IMR-90 (cell line): ENCODE measurements at regions not wholly inside any gene's neighbourhood (a gene's known extent, or its start where the extent isn't known, plus 50 kb on each side); places are given as distances from the start of the nearest gene placed in this dataset.

ENCODE experiments used
- ATAC-seq: fragments of 200-7000 bp; cut with Tn5 transposase; 2 replicates; pipeline ENCODE4 v1.9.1; 2020; ENCODE audit warnings: low read depth, mild to moderate bottlenecking, moderate library complexity
- BruUV-seq: library from RNA; stranded (reverse); fragments of 400-500 nt; replicated peaks from 2 replicates; lab custom pipeline; 2021; lab: Mats Ljungman, UMichigan
- CTCF ChIA-PET: fragments of 300-600 bp; formaldehyde crosslinking; extraction: SDS; loops from one replicate; lab custom pipeline; 2021; ENCODE audit warnings: antibody characterized with exemption; lab: Yijun Ruan, JAX
- POLR2A ChIA-PET: fragments of 300-600 bp; sonication (Branson Sonifier 250); formaldehyde crosslinking; loops from one replicate; lab custom pipeline; 2022; ENCODE audit warnings: antibody characterized with exemption; ENCODE audit not compliant: unreplicated experiment; lab: Charles Lee
- DNase-seq: peaks from one replicate; pipeline ENCODE4 v3.0.0; 2013
- H2AFZ ChIP-seq: replicated peaks from 2 replicates; pipeline ENCODE3; 2013; ENCODE audit warnings: low read length, mild to moderate bottlenecking; ENCODE audit not compliant: poor library complexity
- H2AK5ac ChIP-seq: 2 replicates; pipeline ENCODE4 v1.6.1; 2013; ENCODE audit warnings: low read depth, low read length, inconsistent platforms
- H2AK9ac ChIP-seq: replicated peaks from 2 replicates; pipeline ENCODE3; 2013; ENCODE audit warnings: mild to moderate bottlenecking, low read depth, low read length, moderate library complexity; ENCODE audit not compliant: poor library complexity
- H2BK120ac ChIP-seq: 2 replicates; pipeline ENCODE4 v1.6.1; 2013; ENCODE audit warnings: low read depth, low read length, inconsistent platforms
- H2BK15ac ChIP-seq: 3 replicates; pipeline ENCODE4 v1.6.1; 2013; ENCODE audit warnings: low read depth, low read length, inconsistent platforms
- H2BK20ac ChIP-seq: 2 replicates; pipeline ENCODE4 v1.6.1; 2013; ENCODE audit warnings: low read depth, mild to moderate bottlenecking, inconsistent platforms, low read length, moderate library complexity
- H2BK5ac ChIP-seq: 2 replicates; pipeline ENCODE4 v1.6.1; 2013; ENCODE audit warnings: mild to moderate bottlenecking, low read depth, low read length, inconsistent platforms; ENCODE audit not compliant: poor library complexity, severe bottlenecking
- H3K14ac ChIP-seq: replicated peaks from 2 replicates; pipeline ENCODE4 v1.6.1; 2013; ENCODE audit warnings: low read depth, low read length, inconsistent platforms
- H3K18ac ChIP-seq: 2 replicates; pipeline ENCODE4 v1.6.1; 2013; ENCODE audit warnings: low read depth, low read length, control low read depth
- H3K23ac ChIP-seq: 2 replicates; pipeline ENCODE4 v1.6.1; 2013; ENCODE audit warnings: low read depth, low read length, inconsistent platforms
- H3K27ac ChIP-seq: 2 replicates; pipeline ENCODE4 v1.5.1; 2013; ENCODE audit warnings: mild to moderate bottlenecking, control low read depth, low read length; ENCODE audit not compliant: insufficient read depth
- H3K27me3 ChIP-seq: 2 replicates; pipeline ENCODE4 v1.6.1; 2013; ENCODE audit warnings: low read length; ENCODE audit not compliant: control insufficient read depth, insufficient read depth
- H3K36me3 ChIP-seq: 2 replicates; pipeline ENCODE4 v1.6.1; 2013; ENCODE audit warnings: low read length, mixed read lengths; ENCODE audit not compliant: control insufficient read depth, insufficient read depth
- H3K4ac ChIP-seq: 2 replicates; pipeline ENCODE4 v1.6.1; 2013; ENCODE audit warnings: low read depth, low read length, inconsistent platforms
- H3K4me1 ChIP-seq: 2 replicates; pipeline ENCODE4 v1.6.1; 2013; ENCODE audit warnings: low read length, mixed read lengths; ENCODE audit not compliant: control insufficient read depth, insufficient read depth
- H3K4me2 ChIP-seq: 2 replicates; pipeline ENCODE4 v1.6.1; 2013; ENCODE audit warnings: low read depth, mild to moderate bottlenecking, control low read depth, low read length, moderate library complexity
- H3K4me3 ChIP-seq: 2 replicates; pipeline ENCODE4 v1.5.1; 2013; ENCODE audit warnings: low read depth, mild to moderate bottlenecking, control low read depth, low read length, moderate library complexity; ENCODE audit not compliant: insufficient read depth
- H3K56ac ChIP-seq: 2 replicates; pipeline ENCODE4 v1.6.1; 2013; ENCODE audit warnings: low read length, inconsistent platforms; ENCODE audit not compliant: insufficient read depth; ENCODE audit errors: extremely low read depth
- H3K79me1 ChIP-seq, 2 experiments: 2 replicates each; pipeline ENCODE4 v1.6.1; 2013; ENCODE audit warnings: low read length in 2 of 2, inconsistent platforms in 1 of 2, low read depth in 1 of 2
- H3K9ac ChIP-seq: 2 replicates; pipeline ENCODE4 v1.6.1; 2013; ENCODE audit warnings: low read depth, low read length, control low read depth
- H3K9me1 ChIP-seq: 2 replicates; pipeline ENCODE4 v1.6.1; 2013; ENCODE audit warnings: low read length, inconsistent platforms; ENCODE audit not compliant: insufficient read depth
- H3K9me3 ChIP-seq: 2 replicates; pipeline ENCODE4 v1.6.1; 2013; ENCODE audit warnings: low read length; ENCODE audit not compliant: control insufficient read depth, insufficient read depth
- H4K20me1 ChIP-seq: 2 replicates; pipeline ENCODE4 v1.6.1; 2013; ENCODE audit warnings: low read length, inconsistent platforms; ENCODE audit not compliant: insufficient read depth
- H4K5ac ChIP-seq: 2 replicates; pipeline ENCODE4 v1.6.1; 2013; ENCODE audit warnings: mild to moderate bottlenecking, low read depth, low read length, control low read depth
- H4K8ac ChIP-seq, 2 experiments: 2 replicates each; pipeline ENCODE4 v1.6.1; 2013; ENCODE audit warnings: low read depth in 2 of 2, low read length in 2 of 2, control low read depth in 1 of 2, inconsistent platforms in 1 of 2
- H4K91ac ChIP-seq: 2 replicates; pipeline ENCODE4 v1.6.1; 2013; ENCODE audit warnings: low read depth, low read length, inconsistent platforms; ENCODE audit not compliant: insufficient read depth
- CHD1 ChIP-seq: IDR thresholded peaks from 2 replicates; pipeline ENCODE4 v1.6.1; 2012; ENCODE audit warnings: low read depth, low read length, improper control_type of control experiment
- CTCF ChIP-seq: conservative IDR thresholded peaks from 2 replicates; pipeline ENCODE4 v1.5.1; 2012; ENCODE audit warnings: mild to moderate bottlenecking, low read depth, low read length, improper control_type of control experiment
- MAZ ChIP-seq: IDR thresholded peaks from 2 replicates; pipeline ENCODE4 v1.6.1; 2012; ENCODE audit warnings: low read depth, mild to moderate bottlenecking, low read length, improper control_type of control experiment, moderate library complexity, borderline replicate concordance
- RAD21 ChIP-seq: IDR thresholded peaks from 2 replicates; pipeline ENCODE4 v1.6.1; 2012; ENCODE audit warnings: low read length, improper control_type of control experiment
- RCOR1 ChIP-seq: IDR thresholded peaks from 2 replicates; pipeline ENCODE4 v1.6.1; 2012; ENCODE audit warnings: mild to moderate bottlenecking, low read length, improper control_type of control experiment; ENCODE audit not compliant: insufficient replicate concordance
- SMC3 ChIP-seq: fragments of 150-350 bp; IDR thresholded peaks from 2 replicates; pipeline ENCODE4 v1.6.1; 2016; ENCODE audit warnings: low read depth, mild to moderate bottlenecking, antibody characterized with exemption, low read length, moderate library complexity
- WGBS, 2 experiments: methylation state at CpG; one replicate each; pipeline versions ENCODE4 v1.1.5 to v1.1.7; 2013; ENCODE audit warnings: missing lambda C conversion rate in 2 of 2; ENCODE audit not compliant: insufficient read length in 1 of 2; ENCODE audit errors: extremely low coverage in 2 of 2; 5-methylcytosine and 5-hydroxymethylcytosine counted together
- dilution Hi-C: fragments of 300-500 bp; cut with HindIII; formaldehyde crosslinking; loops from one replicate; pipeline ENCODE4 v1.14.3; 2018; ENCODE audit warnings: low sequenced_read_pairs; ENCODE audit not compliant: unreplicated experiment
- in situ Hi-C: fragments of 300-500 bp; cut with MboI; formaldehyde crosslinking; loops from 3 replicates; pipeline ENCODE4 v1.14.3; 2019; ENCODE audit warnings: low sequenced_read_pairs, inconsistent platforms, mixed read lengths
- intact Hi-C: fragments of 100-400 bp; cut with micrococcal nuclease; formaldehyde crosslinking; loops from 2 replicates; pipeline ENCODE4 v1.10.0; 2022

GRCh38 chr5:68370196-68370595 lies 154.6 kb downstream of the PIK3R1 start:
- intact Hi-C loops (no loop called here), dilution Hi-C loops (no loop called here), in situ Hi-C loops (no loop called here)
- no peak overlapping the region for H3K9ac ChIP-seq
- ATAC-seq (no peak), DNase-seq (no peak)
- no peak overlapping the region for H2AK9ac ChIP-seq
- no peaks in the 10 kb centered on the region for H3K36me3 ChIP-seq
- no peak overlapping the region for H3K56ac ChIP-seq
- H3K4me3 ChIP-seq: no peak overlapping the region
- H3K4me2 ChIP-seq: no peak overlapping the region
- H2AFZ ChIP-seq: no peak overlapping the region
- no TSS peak for BruUV-seq
- H3K27me3 ChIP-seq: no peaks in the 10 kb centered on the region; the same call in 1 of the 2 replicates
- no peaks in the 10 kb centered on the region; the same call in 1 of the 2 replicates for H3K4me1 ChIP-seq
- no peaks in the 10 kb centered on the region for H4K20me1 ChIP-seq
- H3K14ac ChIP-seq: no peak overlapping the region
- no peak overlapping the region for H3K23ac ChIP-seq
- H3K4ac ChIP-seq: no peak overlapping the region
- H4K8ac ChIP-seq: no peak overlapping the region
- no peaks in the 10 kb centered on the region for H3K79me1 ChIP-seq
- no peak overlapping the region for H3K27ac ChIP-seq
- ChIA-PET CTCF (no interaction called here), POLR2A (no interaction called here)
- no peak overlapping the region for H2BK120ac ChIP-seq
- H4K91ac ChIP-seq: no peak overlapping the region
- H4K5ac ChIP-seq: no peak overlapping the region
- no peaks in the 10 kb centered on the region for H3K9me1 ChIP-seq
- no peak for TF ChIP-seq RAD21
- no peak for TF ChIP-seq CTCF
- TF ChIP-seq RCOR1: no peak
- no peak for TF ChIP-seq CHD1
- TF ChIP-seq SMC3: no peak
- no peak for TF ChIP-seq MAZ
- no peak overlapping the region for H2AK5ac ChIP-seq
- no peak overlapping the region for H3K18ac ChIP-seq
- H3K9me3 ChIP-seq: peaks cover 3% of the 10 kb centered on the region; the same call in 1 of the 2 replicates
- no peak overlapping the region for H2BK15ac ChIP-seq
- H2BK5ac ChIP-seq: no peak overlapping the region
- no peak overlapping the region for H2BK20ac ChIP-seq
- WGBS, 2 experiments: no CpG with 5 or more reads among the region's 2 CpGs
